H1 (cell line): ENCODE measurements at regions not wholly inside any gene's neighbourhood (a gene's known extent, or its start where the extent isn't known, plus 50 kb on each side); places are given as distances from the start of the nearest gene placed in this dataset.

ENCODE experiments used
- CTCF ChIA-PET: fragments of 300-600 bp; sonication (Branson Sonifier 250); formaldehyde crosslinking; loops from one replicate; lab custom pipeline; 2021; ENCODE audit not compliant: partially characterized antibody; lab: Charles Lee
- POLR2A ChIA-PET: fragments of 300-600 bp; sonication (Branson Sonifier 250); formaldehyde crosslinking; loops from one replicate; lab custom pipeline; 2021; ENCODE audit warnings: inconsistent platforms; ENCODE audit not compliant: partially characterized antibody; lab: Charles Lee
- DNase-seq, 2 experiments: peaks; one replicate each; pipeline versions ENCODE4 v3.0.0 to v3.0.0-alpha.2; 2010 to 2022; ENCODE audit warnings: low spot score in 2 of 2, low read depth in 1 of 2, mixed read lengths in 1 of 2
- FAIRE-seq: peaks from 2 replicates; lab custom pipeline; 2011; peaks lifted over from hg19 to GRCh38; lab: Jason Lieb, UNC
- H2AFZ ChIP-seq: 2 replicates; pipeline ENCODE4 v1.8.1; 2012; ENCODE audit warnings: low read length, inconsistent platforms
- H2AK5ac ChIP-seq: 2 replicates; pipeline ENCODE4 v1.6.1; 2013; ENCODE audit warnings: low read depth, low read length
- H2BK120ac ChIP-seq: replicated peaks from 2 replicates; pipeline ENCODE3; 2013; ENCODE audit warnings: low read depth, low read length, inconsistent platforms
- H2BK12ac ChIP-seq: 2 replicates; pipeline ENCODE4 v1.6.1; 2013; ENCODE audit warnings: low read depth, low read length
- H2BK15ac ChIP-seq: 2 replicates; pipeline ENCODE4 v1.6.1; 2013; ENCODE audit warnings: low read length
- H2BK20ac ChIP-seq: 2 replicates; pipeline ENCODE4 v1.6.1; 2013; ENCODE audit warnings: low read length
- H2BK5ac ChIP-seq: 2 replicates; pipeline ENCODE4 v1.6.1; 2013; ENCODE audit warnings: low read depth, low read length
- H3K14ac ChIP-seq: 2 replicates; pipeline ENCODE4 v1.6.1; 2013; ENCODE audit warnings: inconsistent platforms; ENCODE audit not compliant: insufficient read length
- H3K18ac ChIP-seq: 2 replicates; pipeline ENCODE4 v1.6.1; 2013; ENCODE audit warnings: low read length; ENCODE audit errors: extremely low read depth
- H3K23ac ChIP-seq: 2 replicates; pipeline ENCODE4 v1.6.1; 2013; ENCODE audit warnings: inconsistent platforms; ENCODE audit not compliant: insufficient read length
- H3K23me2 ChIP-seq: 2 replicates; pipeline ENCODE4 v1.6.1; 2013; ENCODE audit warnings: low read depth, low read length
- H3K27ac ChIP-seq: 2 replicates; pipeline ENCODE4 v1.6.1; 2011; ENCODE audit warnings: low read depth, low read length, inconsistent platforms
- H3K27me3 ChIP-seq, 4 experiments: replicated peaks in 1 of 4; 1 replicate in 1 of 4; 2 replicates in 3 of 4; pipeline versions ENCODE4 v1.6.1 to v1.8.1; 2011 to 2013; ENCODE audit warnings: low read length in 3 of 4, mild to moderate bottlenecking in 3 of 4, inconsistent platforms in 2 of 4, mixed read lengths in 2 of 4, moderate library complexity in 1 of 4; ENCODE audit not compliant: control insufficient read depth in 3 of 4, insufficient read depth in 3 of 4; ENCODE audit errors: extremely low read depth in 1 of 4
- H3K36me3 ChIP-seq, 4 experiments: 2 replicates each; pipeline versions ENCODE4 v1.6.1 to v1.8.1; 2011 to 2013; ENCODE audit warnings: mild to moderate bottlenecking in 4 of 4, low read length in 3 of 4, moderate library complexity in 2 of 4, control low read depth in 1 of 4, inconsistent platforms in 1 of 4; ENCODE audit not compliant: insufficient read depth in 4 of 4, control insufficient read depth in 2 of 4
- H3K4ac ChIP-seq: replicated peaks from 2 replicates; pipeline ENCODE3; 2013; ENCODE audit warnings: low read length, low read depth, mixed read lengths, inconsistent platforms; ENCODE audit not compliant: insufficient read length
- H3K4me1 ChIP-seq, 4 experiments: replicated peaks in 1 of 4; 1 replicate in 1 of 4; 2 replicates in 3 of 4; pipeline versions ENCODE4 v1.6.1 to v1.8.1; 2011 to 2013; ENCODE audit warnings: low read length in 3 of 4, inconsistent platforms in 2 of 4, mixed read lengths in 1 of 4; ENCODE audit not compliant: insufficient read depth in 4 of 4, control insufficient read depth in 3 of 4
- H3K4me2 ChIP-seq, 2 experiments: 2 replicates each; pipeline versions ENCODE4 v1.6.1 to v1.8.1; 2011 to 2013; ENCODE audit warnings: low read depth in 2 of 2, low read length in 2 of 2, control low read depth in 1 of 2, inconsistent platforms in 1 of 2, mild to moderate bottlenecking in 1 of 2; ENCODE audit not compliant: insufficient read depth in 1 of 2
- H3K4me3 ChIP-seq, 4 experiments: fragments of 200-600, 300-600 bp in 1 of 4; sonication (generic), shearing (Covaris generic), sonication (Bioruptor Twin) in 1 of 4; 2 replicates each; pipeline versions ENCODE4 v1.5.1 to v1.8.1; 2011 to 2016; ENCODE audit warnings: low read length in 4 of 4, low read depth in 3 of 4, control low read depth in 2 of 4, inconsistent platforms in 2 of 4, mild to moderate bottlenecking in 2 of 4, mixed read lengths in 1 of 4, moderate library complexity in 1 of 4; ENCODE audit not compliant: insufficient read depth in 2 of 4; ENCODE audit errors: extremely low read depth in 1 of 4
- H3K56ac ChIP-seq: replicated peaks from 2 replicates; pipeline ENCODE3; 2013; ENCODE audit warnings: low read depth, mild to moderate bottlenecking, mixed read lengths, low read length, inconsistent platforms; ENCODE audit not compliant: insufficient read length
- H3K79me1 ChIP-seq: 2 replicates; pipeline ENCODE4 v1.6.1; 2013; ENCODE audit warnings: low read depth, low read length, control low read depth
- H3K79me2 ChIP-seq, 2 experiments: 2 replicates each; pipeline versions ENCODE4 v1.6.1 to v1.8.1; 2012 to 2013; ENCODE audit warnings: low read length in 2 of 2, mild to moderate bottlenecking in 2 of 2, inconsistent platforms in 1 of 2; ENCODE audit not compliant: insufficient read depth in 2 of 2, control insufficient read depth in 1 of 2
- H3K9ac ChIP-seq, 4 experiments: replicated peaks in 1 of 4; 1 replicate in 1 of 4; 2 replicates in 3 of 4; pipeline versions ENCODE4 v1.6.1 to v1.8.1; 2011 to 2013; ENCODE audit warnings: low read depth in 3 of 4, low read length in 3 of 4, control low read depth in 2 of 4, mild to moderate bottlenecking in 2 of 4, moderate library complexity in 2 of 4, inconsistent platforms in 1 of 4; ENCODE audit errors: extremely low read depth in 1 of 4
- H3K9me3 ChIP-seq, 2 experiments: 2 replicates each; pipeline versions ENCODE4 v1.6.1 to v1.8.1; 2012 to 2013; ENCODE audit warnings: mild to moderate bottlenecking in 2 of 2, moderate library complexity in 2 of 2, control low read depth in 1 of 2, inconsistent platforms in 1 of 2, low read depth in 1 of 2, low read length in 1 of 2, mixed read lengths in 1 of 2; ENCODE audit not compliant: insufficient read depth in 2 of 2
- H4K20me1 ChIP-seq, 2 experiments: replicated peaks in 1 of 2; 2 replicates each; pipeline versions ENCODE3 to v1.8.1; 2011 to 2013; ENCODE audit warnings: inconsistent platforms in 2 of 2, low read length in 2 of 2, mild to moderate bottlenecking in 1 of 2; ENCODE audit not compliant: insufficient read depth in 2 of 2, control insufficient read depth in 1 of 2
- H4K5ac ChIP-seq: 2 replicates; pipeline ENCODE4 v1.6.1; 2013; ENCODE audit warnings: low read length, low read depth, mixed read lengths, inconsistent platforms; ENCODE audit not compliant: insufficient read length
- H4K8ac ChIP-seq: 2 replicates; pipeline ENCODE4 v1.8.0; 2013; ENCODE audit warnings: mild to moderate bottlenecking, moderate library complexity, low read length, inconsistent platforms; ENCODE audit not compliant: insufficient read depth; ENCODE audit errors: extremely low read depth
- H4K91ac ChIP-seq: replicated peaks from 2 replicates; pipeline ENCODE3; 2013; ENCODE audit warnings: low read length, mixed read lengths, inconsistent platforms; ENCODE audit not compliant: insufficient read length
- ATF3 ChIP-seq: IDR thresholded peaks from 2 replicates; pipeline ENCODE4 v1.6.1; 2011; ENCODE audit warnings: low read depth, mild to moderate bottlenecking, low read length; ENCODE audit not compliant: insufficient read depth
- CHD1 ChIP-seq: IDR thresholded peaks from 2 replicates; pipeline ENCODE4 v1.6.1; 2012; ENCODE audit warnings: low read depth, low read length, improper control_type of control experiment
- HDAC6 ChIP-seq: IDR thresholded peaks from one replicate; pipeline ENCODE4 v1.7.1; 2012; ENCODE audit warnings: low read depth, mild to moderate bottlenecking, inconsistent platforms, low read length, moderate library complexity
- JUN ChIP-seq: IDR thresholded peaks from 2 replicates; pipeline ENCODE4 v1.6.1; 2011; ENCODE audit warnings: low read depth, mild to moderate bottlenecking, improper control_type of control experiment, low read length
- JUND ChIP-seq: IDR thresholded peaks from 2 replicates; pipeline ENCODE4 v1.6.1; 2011; ENCODE audit warnings: mild to moderate bottlenecking, improper control_type of control experiment, low read length
- MAFK ChIP-seq: IDR thresholded peaks from 2 replicates; pipeline ENCODE4 v1.6.1; 2012; ENCODE audit warnings: low read depth, mild to moderate bottlenecking, improper control_type of control experiment, low read length
- RNF2 ChIP-seq: fragments of 200-900, 300-1000 bp; sonication (generic); IDR thresholded peaks from 2 replicates; pipeline ENCODE4 v1.7.1; 2016; ENCODE audit warnings: borderline replicate concordance, low read depth, mild to moderate bottlenecking, antibody characterized with exemption, low read length; ENCODE audit not compliant: poor library complexity, severe bottlenecking; ENCODE audit errors: missing control alignments
- RXRA ChIP-seq: IDR thresholded peaks from 2 replicates; pipeline ENCODE4 v1.6.1; 2011; ENCODE audit warnings: low read depth, mild to moderate bottlenecking, low read length, moderate library complexity; ENCODE audit not compliant: insufficient read depth
- SAP30 ChIP-seq: fragments of 300-600 bp; sonication (generic); IDR thresholded peaks from 2 replicates; pipeline ENCODE4 v1.7.1; 2012; ENCODE audit warnings: low read length, moderate library complexity, mild to moderate bottlenecking, inconsistent platforms; ENCODE audit not compliant: insufficient read depth, insufficient replicate concordance
- SIN3A ChIP-seq, 2 experiments: IDR thresholded peaks in 1 of 2; conservative IDR thresholded peaks in 1 of 2; 2 replicates each; pipeline ENCODE4 v1.6.1; 2011 to 2012; ENCODE audit warnings: low read length in 2 of 2, improper control_type of control experiment in 1 of 2, low read depth in 1 of 2, mild to moderate bottlenecking in 1 of 2
- SIX5 ChIP-seq: IDR thresholded peaks from 2 replicates; pipeline ENCODE4 v1.6.1; 2011; ENCODE audit warnings: mild to moderate bottlenecking, low read depth, low read length
- SUZ12 ChIP-seq: fragments of 200-600 bp; sonication (generic); IDR thresholded peaks from 2 replicates; pipeline ENCODE4 v1.6.1; 2012; ENCODE audit warnings: mild to moderate bottlenecking, inconsistent platforms, low read length, moderate library complexity, mixed read lengths
- TAF1 ChIP-seq: IDR thresholded peaks from 2 replicates; pipeline ENCODE4 v1.6.1; 2011; ENCODE audit warnings: mild to moderate bottlenecking, low read depth, low read length
- TCF12 ChIP-seq: IDR thresholded peaks from 2 replicates; pipeline ENCODE4 v1.6.1; 2011; ENCODE audit warnings: low read depth, mild to moderate bottlenecking, low read length
- YY1 ChIP-seq: IDR thresholded peaks from 2 replicates; pipeline ENCODE4 v1.6.1; 2011; ENCODE audit warnings: low read depth, mild to moderate bottlenecking, low read length

GRCh38 chr17:69857412-69857835 is 217.6 kb upstream of the KCNJ16 start:
- DNase-seq (no peak), FAIRE-seq (no peak)
- H3K18ac ChIP-seq: no peak overlapping the region
- no peak overlapping the region for H3K4me3 ChIP-seq
- H2BK12ac ChIP-seq: no peak overlapping the region
- H2BK120ac ChIP-seq: no peak overlapping the region
- no peak overlapping the region for H2BK20ac ChIP-seq
- H3K36me3 ChIP-seq: no peaks in the 10 kb centered on the region
- no peaks in the 10 kb centered on the region for H3K79me1 ChIP-seq
- no peaks in the 10 kb centered on the region for H3K79me2 ChIP-seq
- H2BK15ac ChIP-seq: no peak overlapping the region
- H4K20me1 ChIP-seq: no peaks in the 10 kb centered on the region
- no peak overlapping the region for H2BK5ac ChIP-seq
- 0 out of 7 replicates have a peak, but pooled peaks cover 0 to 2% (median 0%) of the 10 kb centered on the region in 4 experiments for H3K4me1 ChIP-seq
- H4K91ac ChIP-seq: no peak overlapping the region
- no peak overlapping the region for H3K4ac ChIP-seq
- no peak overlapping the region for H3K27ac ChIP-seq
- H3K23ac ChIP-seq: no peak overlapping the region
- no peak overlapping the region for H3K4me2 ChIP-seq
- ChIA-PET CTCF (interaction anchor here (0.7 kb wide), 1 partner anchor 56 kb away, joined by 3 read pairs; no protein-coding TSS in a partner anchor), POLR2A (no interaction called here)
- no peaks in the 10 kb centered on the region for H3K23me2 ChIP-seq
- H3K27me3 ChIP-seq: no peaks in the 10 kb centered on the region
- no peak overlapping the region for H4K8ac ChIP-seq
- H2AFZ ChIP-seq: no peak overlapping the region
- H2AK5ac ChIP-seq: no peak overlapping the region
- H3K56ac ChIP-seq: no peak overlapping the region
- H4K5ac ChIP-seq: no peak overlapping the region
- H3K14ac ChIP-seq: no peak overlapping the region
- 0 out of 4 replicates have a peak, but pooled peaks cover 0 to 2% of the 10 kb centered on the region in 2 experiments for H3K9me3 ChIP-seq
- no peak overlapping the region for H3K9ac ChIP-seq
- TF ChIP-seq JUN: no peak
- TF ChIP-seq JUND: no peak
- no peak for TF ChIP-seq RXRA
- no peak for TF ChIP-seq TAF1
- no peak for TF ChIP-seq ATF3
- TF ChIP-seq RNF2: no peak
- no peak for TF ChIP-seq SAP30
- no peak for TF ChIP-seq TCF12
- TF ChIP-seq MAFK: no peak
- no peak for TF ChIP-seq CHD1
- no peak for TF ChIP-seq SUZ12
- no peak for TF ChIP-seq SIX5
- no peak for TF ChIP-seq YY1
- TF ChIP-seq HDAC6: no peak
- TF ChIP-seq SIN3A (conservative IDR thresholded peaks at IDR 0.05 in 1 of 2, IDR thresholded peaks at IDR 0.05 in 1 of 2; ENCODE audit: low read depth in 1 of 2, low read length in 2 of 2): no peak
